Natural killer cell (primary cell): ENCODE measurements at regions not wholly inside any gene's neighbourhood (a gene's known extent, or its start where the extent isn't known, plus 50 kb on each side); places are given as distances from the start of the nearest gene placed in this dataset.
A peak's percentile ranks its signal among the peaks of the same experiment; 100 is the strongest.
"Not testable (repeated sequence)": the region's sequence is repeated elsewhere in the genome, so short reads cannot be mapped to it uniquely, and the experiment has no call there.

Experiments
- ATAC-seq, 3 donors: fragments of 150-1000 bp in 2 of 3; fragments of 200-7000 bp in 1 of 3; cut with Tn5 transposase; 1 replicate in 1 of 3; 2 replicates in 2 of 3; pipeline ENCODE4 v1.10.0; 2021; ENCODE audit warnings: mild to moderate bottlenecking in 2 of 3, moderate library complexity in 2 of 3
- DNase-seq, 2 donors: peaks; one replicate each; pipeline versions ENCODE4 v3.0.0 to v3.0.0-alpha.2; 2013 to 2021; ENCODE audit warnings: mixed read lengths in 1 of 2
- H3K27ac ChIP-seq: one replicate; pipeline ENCODE4 v1.5.1; 2013; ENCODE audit warnings: mild to moderate bottlenecking, low read length
- H3K27me3 ChIP-seq: one replicate; pipeline ENCODE4 v1.6.1; 2013; ENCODE audit warnings: low read length; ENCODE audit not compliant: control insufficient read depth, insufficient read depth
- H3K36me3 ChIP-seq: one replicate; pipeline ENCODE4 v1.6.1; 2013; ENCODE audit warnings: low read length; ENCODE audit not compliant: control insufficient read depth, insufficient read depth
- H3K4me1 ChIP-seq: one replicate; pipeline ENCODE4 v1.6.1; 2013; ENCODE audit warnings: low read length; ENCODE audit not compliant: control insufficient read depth, insufficient read depth
- H3K4me3 ChIP-seq: one replicate; pipeline ENCODE4 v1.5.1; 2013; ENCODE audit warnings: low read length
- H3K9me3 ChIP-seq: one replicate; pipeline ENCODE4 v1.6.1; 2013; ENCODE audit warnings: low read length; ENCODE audit not compliant: control insufficient read depth, insufficient read depth
- H3K27ac Mint-ChIP-seq, 2 donors: one replicate each; pipeline ENCODE4 v1.8.0; 2022; ENCODE audit warnings: mild to moderate bottlenecking in 2 of 2, mixed read lengths in 2 of 2, moderate library complexity in 1 of 2
- H3K27me3 Mint-ChIP-seq, 2 donors: one replicate each; pipeline ENCODE4 v1.8.0; 2022; ENCODE audit warnings: low read depth in 2 of 2, mixed read lengths in 2 of 2
- H3K36me3 Mint-ChIP-seq: one replicate; pipeline ENCODE4 v1.8.0; 2022; ENCODE audit warnings: mixed read lengths
- H3K4me1 Mint-ChIP-seq, 2 donors: one replicate each; pipeline ENCODE4 v1.8.0; 2022; ENCODE audit warnings: mixed read lengths in 2 of 2
- H3K4me3 Mint-ChIP-seq: one replicate; pipeline ENCODE4 v1.8.0; 2022; ENCODE audit warnings: mild to moderate bottlenecking, moderate library complexity, mixed read lengths
- H3K9me3 Mint-ChIP-seq, 2 donors: one replicate each; pipeline ENCODE4 v1.8.0; 2022; ENCODE audit warnings: mixed read lengths in 2 of 2
- WGBS: methylation state at CpG from one replicate; pipeline ENCODE4 v1.1.7; 2013; ENCODE audit warnings: missing lambda C conversion rate; ENCODE audit not compliant: insufficient coverage; 5-methylcytosine and 5-hydroxymethylcytosine counted together
- intact Hi-C: fragments of 100-400 bp; cut with micrococcal nuclease; formaldehyde crosslinking; loops from one replicate; pipeline ENCODE4 v1.14.2; 2022
- TF ChIP-seq, protein P1 (sequence below): fragments of 200-600 bp; IDR thresholded peaks from one replicate; pipeline ENCODE4 v1.8.0; 2022; ENCODE audit warnings: antibody characterized with exemption

DNA sequence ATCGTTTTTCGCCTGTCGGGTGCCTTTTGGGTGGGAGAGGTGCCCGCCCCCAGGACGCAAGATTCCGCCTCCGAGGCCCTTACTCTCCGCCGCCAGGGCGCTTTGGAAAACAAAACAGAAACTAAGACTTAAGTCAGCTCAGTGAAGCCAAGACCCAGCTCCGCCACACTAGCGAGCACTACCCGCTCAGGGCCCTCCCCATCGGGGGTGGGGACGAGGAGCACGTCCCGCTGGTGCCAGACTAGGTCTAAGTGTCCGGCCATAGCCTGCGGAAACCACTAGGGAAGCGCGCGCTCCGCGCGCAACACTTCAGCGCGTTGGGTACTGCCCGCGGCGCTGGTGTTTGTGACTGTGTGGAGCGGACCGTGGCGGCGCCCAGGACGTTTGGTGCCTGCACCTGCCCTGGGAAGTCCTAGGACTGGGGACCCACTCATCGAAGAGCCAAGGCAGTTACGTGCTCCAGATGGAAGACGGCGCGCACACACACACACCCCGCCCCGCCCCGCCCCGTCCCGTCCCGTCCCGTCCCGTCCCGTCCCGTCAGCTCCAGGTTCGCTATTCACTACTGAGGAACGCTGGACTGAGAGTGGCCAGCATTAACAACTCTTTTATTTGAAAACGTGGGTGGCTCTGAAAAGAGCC is 57.6 kb upstream of the BOLA1 start:
- DNase-seq, H3K27me3 ChIP-seq, H3K9me3 ChIP-seq, H3K27ac Mint-ChIP-seq, H3K27me3 Mint-ChIP-seq, H3K36me3 Mint-ChIP-seq, H3K9me3 Mint-ChIP-seq, H3K36me3 ChIP-seq, H3K4me3 ChIP-seq, H3K4me3 Mint-ChIP-seq, intact Hi-C loops, H3K4me1 ChIP-seq, H3K27ac ChIP-seq: not testable (repeated sequence)
- peak; percentile 69 to 88 (median 73) for ATAC-seq
- WGBS = no CpG with 5 or more reads among the region's 53 CpGs
- H3K4me1 Mint-ChIP-seq = peaks cover 25 to 33% of the 10 kb centered on the region in 2 donors

DNA sequence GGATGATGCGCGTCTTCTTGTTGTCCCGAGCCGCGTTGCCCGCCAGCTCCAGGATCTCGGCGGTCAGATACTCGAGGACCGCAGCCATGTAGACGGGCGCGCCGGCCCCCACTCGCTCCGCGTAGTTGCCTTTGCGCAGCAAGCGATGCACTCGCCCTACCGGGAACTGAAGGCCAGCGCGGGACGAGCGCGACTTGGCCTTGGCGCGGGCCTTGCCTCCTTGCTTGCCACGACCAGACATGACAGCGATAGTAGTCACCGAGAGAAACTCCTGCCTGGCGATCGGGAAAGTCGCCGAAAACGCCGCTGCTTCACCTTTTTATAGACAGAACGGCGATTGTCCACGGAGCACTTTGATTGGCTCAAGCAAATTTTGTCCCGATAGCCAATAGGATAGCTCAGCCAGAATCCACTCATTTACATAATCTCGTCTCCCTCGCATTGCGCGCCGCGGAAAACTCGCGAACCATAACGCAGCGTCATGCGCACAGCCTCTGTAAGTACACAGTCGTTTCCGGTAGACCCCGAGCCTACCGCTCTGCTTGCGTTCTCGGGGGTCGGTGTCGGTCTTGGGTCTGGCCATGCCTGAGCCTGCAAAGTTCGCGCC is 56.8 kb upstream of the BOLA1 start:
- DNase-seq, H3K4me1 ChIP-seq, H3K27ac ChIP-seq, H3K27me3 Mint-ChIP-seq, H3K27ac Mint-ChIP-seq, H3K4me3 Mint-ChIP-seq, H3K9me3 Mint-ChIP-seq, H3K4me3 ChIP-seq, H3K9me3 ChIP-seq, H3K36me3 Mint-ChIP-seq, intact Hi-C loops, H3K27me3 ChIP-seq, H3K36me3 ChIP-seq: not testable (repeated sequence)
- peak; percentile 67 to 85 (median 70) for ATAC-seq
- H3K4me1 Mint-ChIP-seq = peaks cover 25 to 42% of the 10 kb centered on the region in 2 donors
- WGBS = no CpG with 5 or more reads among the region's 62 CpGs

DNA sequence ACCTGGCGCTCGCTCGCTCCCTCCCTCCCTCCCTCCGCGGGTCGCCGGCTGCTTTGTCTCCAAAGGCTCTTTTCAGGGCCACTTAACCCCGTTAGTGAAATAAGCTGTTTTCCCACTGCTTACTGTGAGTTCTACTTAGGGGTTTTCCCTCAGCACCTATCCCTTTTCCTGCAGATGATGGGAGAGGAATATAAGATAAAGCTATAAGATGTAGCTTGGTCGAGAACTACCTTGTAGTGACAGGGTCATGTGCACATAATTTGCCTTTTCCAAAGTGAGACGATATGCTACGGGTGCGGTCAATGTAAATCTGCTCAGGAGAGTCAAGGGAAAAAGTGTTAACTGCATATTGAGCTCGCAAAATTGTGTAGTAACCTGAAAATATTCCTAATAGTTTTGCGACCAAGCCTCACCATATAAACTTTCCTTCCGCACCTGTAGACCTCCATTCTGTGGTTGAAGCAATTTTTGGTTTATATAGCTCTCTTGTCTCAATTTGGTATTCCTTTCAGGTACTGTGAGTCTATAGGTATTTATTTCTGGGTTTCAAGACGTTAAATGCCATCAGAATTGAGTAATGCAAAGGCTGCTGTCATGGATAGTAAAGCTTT is 55.8 kb upstream of the BOLA1 start:
- H3K4me3 Mint-ChIP-seq = peak overlapping the region; percentile 91
- H3K27me3 Mint-ChIP-seq = no peaks in the 10 kb centered on the region
- H3K36me3 ChIP-seq = peaks cover 9% of the 10 kb centered on the region
- peak in 1 of 2 donors; percentile 31 for DNase-seq
- WGBS = 0% methylated on average over 12 of the region's 16 CpGs
- intact Hi-C loops = no loop called here
- TF ChIP-seq, protein P1, sequence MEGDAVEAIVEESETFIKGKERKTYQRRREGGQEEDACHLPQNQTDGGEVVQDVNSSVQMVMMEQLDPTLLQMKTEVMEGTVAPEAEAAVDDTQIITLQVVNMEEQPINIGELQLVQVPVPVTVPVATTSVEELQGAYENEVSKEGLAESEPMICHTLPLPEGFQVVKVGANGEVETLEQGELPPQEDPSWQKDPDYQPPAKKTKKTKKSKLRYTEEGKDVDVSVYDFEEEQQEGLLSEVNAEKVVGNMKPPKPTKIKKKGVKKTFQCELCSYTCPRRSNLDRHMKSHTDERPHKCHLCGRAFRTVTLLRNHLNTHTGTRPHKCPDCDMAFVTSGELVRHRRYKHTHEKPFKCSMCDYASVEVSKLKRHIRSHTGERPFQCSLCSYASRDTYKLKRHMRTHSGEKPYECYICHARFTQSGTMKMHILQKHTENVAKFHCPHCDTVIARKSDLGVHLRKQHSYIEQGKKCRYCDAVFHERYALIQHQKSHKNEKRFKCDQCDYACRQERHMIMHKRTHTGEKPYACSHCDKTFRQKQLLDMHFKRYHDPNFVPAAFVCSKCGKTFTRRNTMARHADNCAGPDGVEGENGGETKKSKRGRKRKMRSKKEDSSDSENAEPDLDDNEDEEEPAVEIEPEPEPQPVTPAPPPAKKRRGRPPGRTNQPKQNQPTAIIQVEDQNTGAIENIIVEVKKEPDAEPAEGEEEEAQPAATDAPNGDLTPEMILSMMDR = no peak
- no peaks in the 10 kb centered on the region for H3K36me3 Mint-ChIP-seq
- H3K4me1 Mint-ChIP-seq = peaks cover 29 to 47% of the 10 kb centered on the region in 2 donors
- H3K27me3 ChIP-seq = no peaks in the 10 kb centered on the region
- H3K9me3 ChIP-seq = no peaks in the 10 kb centered on the region
- peaks cover 7% of the 10 kb centered on the region for H3K4me1 ChIP-seq
- ATAC-seq = no peak
- H3K27ac ChIP-seq = peak overlapping the region; percentile 63
- H3K9me3 Mint-ChIP-seq = no peaks in the 10 kb centered on the region
- peak overlapping the region; percentile 85 to 92 for H3K27ac Mint-ChIP-seq
- peak overlapping the region; percentile 52 for H3K4me3 ChIP-seq

DNA sequence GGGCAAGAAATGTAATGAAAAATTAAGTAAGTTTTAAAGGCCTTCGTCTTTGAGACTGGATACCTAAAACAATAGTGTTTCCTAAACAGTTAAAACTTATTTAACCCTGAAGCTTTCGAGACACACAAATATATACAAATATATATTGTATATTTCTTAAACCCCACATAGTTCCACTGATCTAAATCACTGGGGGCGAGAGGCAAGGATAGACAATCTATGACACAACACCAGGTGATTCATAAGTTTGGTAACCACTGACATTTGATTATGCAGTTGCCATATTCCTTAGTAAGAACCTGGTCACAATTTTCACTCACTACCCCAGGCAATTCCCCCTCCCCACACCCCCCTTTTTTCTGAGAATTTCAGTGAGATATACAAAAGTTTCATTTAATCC is 55.3 kb upstream of the BOLA1 start:
- peak overlapping the region; percentile 85 to 92 for H3K27ac Mint-ChIP-seq
- ATAC-seq = no peak
- peak overlapping the region; percentile 52 for H3K4me3 ChIP-seq
- peak overlapping the region; percentile 91 for H3K4me3 Mint-ChIP-seq
- WGBS = 22% methylated on average over 1 of the region's 3 CpGs
- no peaks in the 10 kb centered on the region for H3K36me3 Mint-ChIP-seq
- intact Hi-C loops = no loop called here
- H3K4me1 Mint-ChIP-seq = peaks cover 34 to 53% of the 10 kb centered on the region in 2 donors
- H3K36me3 ChIP-seq = peaks cover 9% of the 10 kb centered on the region
- peak overlapping the region; percentile 63 for H3K27ac ChIP-seq
- no peaks in the 10 kb centered on the region for H3K9me3 Mint-ChIP-seq
- TF ChIP-seq, protein P1 = no peak
- H3K27me3 ChIP-seq = no peaks in the 10 kb centered on the region
- H3K27me3 Mint-ChIP-seq = no peaks in the 10 kb centered on the region
- peaks cover 7% of the 10 kb centered on the region for H3K4me1 ChIP-seq
- peak in 1 of 2 donors; percentile 47 for DNase-seq
- no peaks in the 10 kb centered on the region for H3K9me3 ChIP-seq
